Endothelial cell (in vitro differentiated cells): ENCODE measurements at regions not wholly inside any gene's neighbourhood (a gene's known extent, or its start where the extent isn't known, plus 50 kb on each side); places are given as distances from the start of the nearest gene placed in this dataset.

Experiments
- DNase-seq: peaks from one replicate; pipeline ENCODE4 v3.0.0; 2021; ENCODE audit warnings: low spot score
- H3K27ac Mint-ChIP-seq: one replicate; pipeline ENCODE4 v1.8.0; 2021; ENCODE audit warnings: mixed read lengths, inconsistent platforms; ENCODE audit not compliant: unreplicated experiment
- H3K27me3 Mint-ChIP-seq: one replicate; pipeline ENCODE4 v1.8.0; 2021; ENCODE audit warnings: mild to moderate bottlenecking, moderate library complexity, mixed read lengths, inconsistent platforms; ENCODE audit not compliant: unreplicated experiment
- H3K36me3 Mint-ChIP-seq: one replicate; pipeline ENCODE4 v1.8.0; 2021; ENCODE audit warnings: mild to moderate bottlenecking, low read depth, mixed read lengths, inconsistent platforms; ENCODE audit not compliant: unreplicated experiment
- H3K4me1 Mint-ChIP-seq: one replicate; pipeline ENCODE4 v1.8.0; 2021; ENCODE audit warnings: mild to moderate bottlenecking, mixed read lengths, inconsistent platforms; ENCODE audit not compliant: unreplicated experiment
- H3K4me3 Mint-ChIP-seq: one replicate; pipeline ENCODE4 v1.8.0; 2021; ENCODE audit warnings: mild to moderate bottlenecking, mixed read lengths, inconsistent platforms; ENCODE audit not compliant: unreplicated experiment
- H3K9me3 Mint-ChIP-seq: one replicate; pipeline ENCODE4 v1.8.0; 2021; ENCODE audit warnings: mixed read lengths, inconsistent platforms; ENCODE audit not compliant: unreplicated experiment
- CTCF ChIP-seq: fragments of 200-600 bp; sonication (generic); IDR thresholded peaks from one replicate; pipeline ENCODE4 v1.5.0; 2021; ENCODE audit warnings: antibody characterized with exemption; ENCODE audit not compliant: unreplicated experiment

DNA sequence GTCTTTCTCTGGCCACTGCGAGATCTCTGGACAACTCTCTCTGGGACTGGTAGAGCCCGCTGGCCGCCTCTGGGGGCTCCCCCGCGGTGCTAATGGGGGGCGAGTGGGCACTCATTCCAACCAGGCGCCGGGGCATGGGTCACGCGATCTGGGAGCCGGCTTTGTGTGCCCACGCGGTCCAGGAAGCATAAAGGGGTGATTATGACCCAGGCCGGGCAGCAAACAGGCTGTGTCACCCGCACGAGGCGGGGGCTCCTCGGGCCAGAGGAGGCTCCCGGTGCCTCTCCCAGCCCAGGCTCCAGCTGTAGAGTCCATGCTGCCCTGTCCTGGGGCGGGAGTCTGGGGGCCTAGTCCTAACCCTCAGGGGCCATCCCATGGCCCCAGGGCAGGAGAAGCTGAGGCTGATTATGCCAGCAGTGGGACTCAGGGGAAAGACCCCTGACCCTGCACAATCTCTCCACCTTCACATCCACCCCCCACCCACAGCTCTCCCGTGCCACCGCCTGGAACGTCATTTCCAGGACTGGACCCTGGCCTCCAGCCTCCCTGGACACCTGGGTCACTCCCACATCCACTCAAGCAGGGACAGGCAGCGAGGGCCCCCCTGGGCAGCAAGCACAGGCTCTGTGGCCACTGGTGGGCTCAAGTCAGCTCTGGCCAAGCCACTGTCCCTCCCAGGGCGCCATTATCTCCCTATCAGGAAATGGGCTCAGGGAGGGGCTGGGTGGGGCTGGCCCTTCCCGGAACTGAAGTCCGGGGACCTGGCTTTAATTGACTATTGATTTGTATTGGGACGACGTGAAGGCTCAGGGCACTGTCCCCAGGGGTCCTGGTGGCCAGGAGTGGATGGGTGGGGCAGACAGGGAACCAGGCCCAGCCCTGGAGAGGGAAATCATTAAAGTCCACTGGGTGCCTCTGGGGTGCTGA lies 50.0 kb downstream of the PTPRS start:
- TF ChIP-seq CTCF: no peak
- H3K4me1 Mint-ChIP-seq: peaks cover 10% of the 10 kb centered on the region
- H3K4me3 Mint-ChIP-seq: no peak overlapping the region
- no peak for DNase-seq
- peaks cover 15% of the 10 kb centered on the region for H3K27me3 Mint-ChIP-seq
- peaks cover 1% of the 10 kb centered on the region for H3K36me3 Mint-ChIP-seq
- H3K9me3 Mint-ChIP-seq: no peaks in the 10 kb centered on the region
- H3K27ac Mint-ChIP-seq: no peak overlapping the region

DNA sequence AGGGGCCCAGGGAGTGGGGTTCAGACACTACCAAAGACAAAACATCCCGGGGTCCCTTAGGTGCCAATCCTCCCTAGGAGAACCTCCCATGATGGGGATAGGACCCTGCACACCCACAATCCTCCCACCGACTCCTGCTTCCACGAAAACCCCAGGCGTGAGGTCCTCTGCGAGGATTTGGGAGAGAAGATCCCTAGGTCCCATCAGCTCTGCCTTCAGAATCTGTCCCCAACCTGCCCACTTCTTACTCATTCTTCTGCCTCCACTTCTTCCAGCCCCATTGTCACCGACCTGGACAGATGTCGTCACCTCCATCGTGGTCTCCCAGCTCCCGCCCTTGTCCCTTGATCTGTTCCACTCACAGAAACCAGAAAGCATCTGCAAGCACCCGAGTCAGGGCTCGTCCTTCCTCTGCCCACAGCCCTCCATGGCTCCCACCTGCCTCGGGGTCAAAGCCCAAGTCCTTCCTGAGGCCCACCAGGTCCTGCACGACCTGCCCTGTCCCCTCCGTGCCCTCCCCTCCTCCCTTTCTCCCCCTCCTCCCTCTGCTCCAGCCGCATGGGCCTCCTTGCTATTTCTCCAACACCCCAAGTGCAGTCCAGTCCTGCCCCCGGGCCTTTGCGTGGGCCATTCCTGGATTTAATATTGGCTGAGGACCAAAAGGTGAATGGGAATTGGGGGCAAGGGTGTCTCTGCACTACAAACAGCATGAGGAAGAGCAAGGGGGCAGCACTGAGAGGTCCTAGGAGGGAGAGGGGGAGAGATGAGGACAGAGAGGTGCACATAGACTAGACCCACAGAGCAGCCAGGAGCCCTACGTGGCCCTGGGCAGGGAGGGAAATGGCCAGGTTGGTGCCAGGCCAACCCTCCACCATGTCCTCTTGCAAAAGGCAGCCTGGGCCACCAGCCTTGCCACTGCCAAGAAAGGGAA lies 51.3 kb downstream of the PTPRS start:
- H3K4me1 Mint-ChIP-seq: peaks cover 10% of the 10 kb centered on the region
- H3K27ac Mint-ChIP-seq: no peak overlapping the region
- H3K4me3 Mint-ChIP-seq: no peak overlapping the region
- no peaks in the 10 kb centered on the region for H3K9me3 Mint-ChIP-seq
- no peak for TF ChIP-seq CTCF
- peaks cover 6% of the 10 kb centered on the region for H3K36me3 Mint-ChIP-seq
- no peak for DNase-seq
- peaks cover 16% of the 10 kb centered on the region for H3K27me3 Mint-ChIP-seq

DNA sequence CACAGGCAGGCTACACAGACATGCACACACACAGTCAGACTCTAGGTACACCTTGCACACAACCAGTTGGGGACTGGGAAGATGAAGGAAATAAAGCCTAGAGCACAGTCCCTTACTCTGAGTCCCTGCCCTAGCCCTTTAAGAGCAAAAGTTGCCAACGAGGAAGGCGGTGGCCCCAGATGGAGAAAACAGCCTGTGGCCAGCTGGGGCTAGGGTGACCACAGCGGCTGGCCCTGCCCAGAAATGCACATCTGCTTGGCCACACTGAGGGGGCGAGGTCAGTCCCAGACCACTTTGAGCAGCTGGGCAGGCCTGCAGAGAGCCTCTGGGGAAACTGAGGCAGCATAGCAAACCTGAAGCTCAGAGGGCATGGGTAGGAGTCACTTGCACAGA lies 52.3 kb downstream of the PTPRS start:
- H3K4me1 Mint-ChIP-seq: peaks cover 10% of the 10 kb centered on the region
- H3K4me3 Mint-ChIP-seq: no peak overlapping the region
- TF ChIP-seq CTCF: no peak

GRCh38 chr19:5287066-5287465 lies 53.5 kb downstream of the PTPRS start:
- peak overlapping the region; percentile 31 for H3K27ac Mint-ChIP-seq

More for the DNA sequence above, 52.3 kb downstream of the PTPRS start:
- Mint-ChIP-seq H3K27me3 (peaks cover 16% of the 10 kb centered on the region), H3K9me3 (no peaks in the 10 kb centered on the region), H3K36me3 (peaks cover 6% of the 10 kb centered on the region), H3K27ac (no peak overlapping the region)
- DNase-seq: no peak

More at GRCh38 chr19:5287066-5287465, 53.5 kb downstream of the PTPRS start:
- no peak for DNase-seq
- Mint-ChIP-seq H3K36me3 (peaks cover 6% of the 10 kb centered on the region), H3K27me3 (peaks cover 21% of the 10 kb centered on the region), H3K4me1 (peaks cover 10% of the 10 kb centered on the region), H3K4me3 (peak overlapping the region; percentile 19), H3K9me3 (no peaks in the 10 kb centered on the region)
- no peak for TF ChIP-seq CTCF
